MV-4-11 (cell line): ENCODE measurements at regions not wholly inside any gene's neighbourhood (a gene's known extent, or its start where the extent isn't known, plus 50 kb on each side); places are given as distances from the start of the nearest gene placed in this dataset.

Experiments
- DNase-seq: peaks from one replicate; lab custom pipeline; 2025; lab: John Stamatoyannopoulos, UW

GRCh38 chrX:64097891-64098290, 107.6 kb downstream of the AMER1 start:
- no peak for DNase-seq

GRCh38 chrX:64093761-64094160, 111.7 kb downstream of the AMER1 start:
- DNase-seq, result peak; percentile 0
